ENCODE measurements at regions not wholly inside any gene's neighbourhood (a gene's known extent, or its start where the extent isn't known, plus 50 kb on each side); places are given as distances from the start of the nearest gene placed in this dataset.

GRCh38 chr3:74844428-74844827 lies 230.0 kb upstream of the CNTN3 start:
- no peak for TF ChIP-seq CTCF (IDR thresholded peaks at IDR 0.05; ENCODE audit: borderline replicate concordance, extremely low read depth, low read length, poor library complexity, severe bottlenecking)
- TF ChIP-seq EZH2 (IDR thresholded peaks at IDR 0.05; ENCODE audit: borderline replicate concordance, low read depth, low read length, severe bottlenecking), result no peak
